ENCODE measurements at regions not wholly inside any gene's neighbourhood (a gene's known extent, or its start where the extent isn't known, plus 50 kb on each side); places are given as distances from the start of the nearest gene placed in this dataset.
A peak's percentile ranks its signal among the peaks of the same experiment; 100 is the strongest.
"Not testable (repeated sequence)": the region's sequence is repeated elsewhere in the genome, so short reads cannot be mapped to it uniquely, and the experiment has no call there.

DNA sequence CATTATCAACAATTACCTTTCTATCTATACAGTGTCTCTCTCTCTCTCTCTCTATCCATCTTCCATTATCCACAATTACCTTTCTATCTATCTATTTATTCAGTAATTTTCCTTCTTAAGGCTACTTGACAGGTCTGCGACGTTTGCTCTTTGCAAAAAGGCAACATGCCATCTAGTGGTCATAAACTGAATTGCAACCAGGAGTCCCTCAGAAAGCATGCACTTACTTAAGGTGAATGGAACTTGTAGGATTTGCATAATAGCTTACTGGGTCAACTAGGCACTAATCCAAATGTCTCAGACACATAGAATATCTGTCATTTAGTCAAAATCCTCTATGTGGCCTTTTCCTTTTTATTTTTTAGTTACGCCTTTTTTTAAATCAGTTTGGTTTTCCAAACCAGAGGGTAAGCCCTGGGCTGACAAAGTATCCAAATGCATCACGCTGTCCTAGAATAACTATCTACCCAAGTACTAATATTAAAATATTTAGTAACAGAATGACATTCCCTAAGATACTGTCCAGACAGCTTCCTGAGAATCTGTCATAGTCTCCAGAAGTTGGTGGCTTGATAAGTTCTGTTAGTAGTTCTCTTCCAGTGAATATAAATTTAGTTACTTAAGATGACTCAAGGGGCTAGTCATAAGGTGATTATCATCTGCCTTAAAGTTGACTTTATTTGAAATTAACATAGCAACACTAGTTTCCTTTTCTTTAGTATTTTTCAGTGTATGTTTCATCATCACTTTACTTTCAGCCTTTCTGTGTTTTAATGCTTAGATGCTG lies 208.3 kb downstream of the PPP1R3A start:
- peak in 2 of 3 experiments; percentile 2 to 24 for DNase-seq (ENCODE audit: low read depth in 3 of 3)

DNA sequence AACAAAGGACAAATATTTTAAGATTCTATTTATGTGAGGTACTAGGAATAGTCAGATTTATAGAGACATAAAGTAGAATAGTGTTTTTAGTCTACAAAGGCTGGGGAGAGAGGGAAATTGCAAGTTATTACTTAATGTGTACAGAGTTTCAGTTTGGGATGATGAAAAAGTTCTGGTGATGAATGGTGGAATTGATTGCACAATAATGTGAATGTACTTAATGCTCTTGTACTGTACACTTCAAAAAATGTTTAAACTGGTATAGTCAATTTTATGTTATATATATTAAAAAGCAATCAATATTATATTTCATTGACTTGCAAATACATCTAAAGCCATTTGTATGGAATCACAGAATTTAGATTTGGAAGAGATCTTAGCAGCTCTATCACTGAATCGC lies 213.4 kb downstream of the PPP1R3A start:
- no peak for DNase-seq (ENCODE audit: low read depth in 3 of 3)

DNA sequence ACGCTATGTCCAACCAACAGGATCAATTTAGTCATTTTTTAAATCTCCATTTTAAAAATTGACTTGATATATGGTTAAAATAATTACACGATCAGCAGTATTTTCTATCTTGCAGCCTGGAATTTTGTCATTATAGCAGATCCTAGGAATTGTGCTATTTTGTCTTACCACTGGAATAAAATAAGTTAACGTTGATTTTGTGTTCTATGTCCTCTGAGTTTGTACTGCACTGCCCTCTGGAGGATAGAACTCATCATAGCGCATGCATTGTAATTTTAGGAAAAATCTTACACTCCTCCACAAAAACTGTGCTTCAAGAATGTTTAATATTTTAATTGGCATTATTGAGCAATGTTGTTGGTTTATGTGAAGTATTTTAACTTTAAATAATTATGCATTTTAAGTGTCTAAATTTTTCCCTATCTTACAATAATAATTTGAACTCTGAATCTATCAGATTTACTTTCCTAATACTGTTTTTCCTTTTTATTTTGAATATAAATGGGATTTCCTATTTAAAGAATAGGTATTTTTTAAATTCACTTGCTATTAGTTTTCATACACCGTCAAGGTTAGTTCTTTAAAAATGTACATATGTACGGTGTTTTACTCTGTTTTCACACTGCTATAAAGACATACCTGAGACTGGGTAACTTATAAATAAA lies 220.1 kb downstream of the PPP1R3A start:
- no peak for DNase-seq (ENCODE audit: low read depth in 3 of 3)

DNA sequence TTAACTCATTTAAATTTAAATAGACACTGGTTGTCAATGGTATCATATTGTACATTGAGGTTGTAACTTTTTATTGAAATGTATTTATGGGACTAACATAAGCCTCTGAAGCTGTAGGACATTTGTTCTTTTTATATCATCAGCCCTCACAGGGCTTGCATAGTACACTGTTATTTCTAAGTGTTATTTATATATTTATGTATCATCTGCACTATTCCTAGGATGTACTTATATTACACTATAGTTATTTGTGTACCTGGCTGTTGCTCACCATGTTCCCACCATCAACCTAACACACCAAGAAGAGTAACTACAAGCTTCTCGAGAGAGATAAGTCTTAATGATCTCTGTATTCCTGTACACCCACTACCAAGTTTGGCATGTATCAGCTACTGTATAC lies 224.7 kb downstream of the PPP1R3A start:
- DNase-seq (ENCODE audit: low read depth in 3 of 3), result no peak

DNA sequence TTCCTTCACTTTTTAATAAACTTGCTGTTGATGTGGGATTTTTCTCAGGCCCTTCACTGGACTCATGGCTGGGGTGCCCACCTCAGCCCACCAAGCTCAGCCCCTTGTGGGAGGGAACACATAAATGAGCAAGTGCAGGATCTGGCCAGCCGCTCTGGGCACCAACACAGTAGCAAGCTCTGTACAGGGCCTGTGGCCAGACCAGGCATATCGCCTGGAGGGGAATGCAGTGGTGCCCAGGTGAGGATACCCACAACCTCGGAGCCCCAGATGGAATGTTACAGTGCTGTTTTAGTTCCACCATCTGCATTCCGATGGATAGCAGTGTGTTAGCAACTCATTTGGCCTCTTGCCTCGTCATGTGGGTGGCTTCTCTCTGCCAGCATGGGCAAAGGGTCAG lies 234.6 kb downstream of the PPP1R3A start:
- DNase-seq (ENCODE audit: low read depth in 3 of 3), result no peak

DNA sequence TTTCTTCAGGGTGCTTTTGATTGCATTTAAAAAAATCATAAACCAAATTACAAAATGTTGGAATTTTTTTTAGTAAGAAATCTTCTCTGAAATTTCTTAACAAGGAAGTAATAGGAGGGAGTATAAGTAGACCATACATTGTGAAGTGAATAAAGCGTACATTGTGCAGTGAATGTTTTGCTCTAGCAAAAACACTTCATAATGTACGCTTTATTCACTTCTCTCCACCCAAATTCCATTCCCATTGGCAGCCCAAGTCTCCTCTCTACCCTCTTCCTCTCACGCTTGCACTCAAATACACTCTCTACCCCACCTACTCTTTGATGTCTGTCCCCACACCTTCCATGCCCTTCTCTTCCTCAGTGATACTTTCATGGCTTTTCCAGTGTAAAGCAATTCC lies 241.0 kb downstream of the PPP1R3A start:
- no peak for DNase-seq (ENCODE audit: low read depth in 3 of 3)

DNA sequence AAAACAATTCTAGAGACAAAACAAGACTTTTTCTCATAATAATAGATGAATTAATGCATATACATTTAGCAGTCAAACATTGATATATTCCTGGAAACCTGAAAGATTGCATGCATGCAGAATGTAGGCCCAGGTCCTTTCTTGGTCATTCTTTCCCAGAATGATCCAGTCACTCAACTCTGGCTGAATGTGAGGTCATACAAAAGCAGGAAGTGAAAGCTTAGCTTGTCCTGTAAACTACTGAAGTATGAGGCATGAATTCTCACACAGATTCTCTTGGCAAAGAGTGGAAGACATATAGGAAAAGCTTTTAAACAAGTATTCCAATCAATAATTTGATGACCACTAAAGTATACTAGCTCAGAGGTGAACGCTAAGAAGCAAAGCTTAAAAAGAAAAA lies 253.9 kb downstream of the PPP1R3A start:
- no peak for DNase-seq (ENCODE audit: low read depth in 3 of 3)

DNA sequence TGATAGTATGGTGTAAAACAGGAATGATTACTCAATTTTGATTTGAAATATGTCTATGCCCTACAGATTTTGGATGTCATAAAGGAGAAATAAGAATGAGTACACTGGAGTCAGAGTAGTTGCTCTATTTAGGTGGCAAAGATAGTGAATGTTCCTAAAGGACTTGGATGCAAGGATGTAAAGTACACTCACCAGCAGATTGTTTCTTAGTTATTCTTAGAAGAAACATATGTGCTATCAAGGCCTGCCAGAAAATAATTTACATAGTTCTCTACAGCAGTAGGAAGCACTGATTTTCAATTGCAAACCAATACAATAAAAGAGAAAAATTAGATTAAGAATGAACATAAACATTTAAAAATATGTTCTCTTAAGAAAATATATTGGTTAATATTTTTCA lies 259.4 kb downstream of the PPP1R3A start:
- DNase-seq (ENCODE audit: low read depth in 3 of 3), result no peak

DNA sequence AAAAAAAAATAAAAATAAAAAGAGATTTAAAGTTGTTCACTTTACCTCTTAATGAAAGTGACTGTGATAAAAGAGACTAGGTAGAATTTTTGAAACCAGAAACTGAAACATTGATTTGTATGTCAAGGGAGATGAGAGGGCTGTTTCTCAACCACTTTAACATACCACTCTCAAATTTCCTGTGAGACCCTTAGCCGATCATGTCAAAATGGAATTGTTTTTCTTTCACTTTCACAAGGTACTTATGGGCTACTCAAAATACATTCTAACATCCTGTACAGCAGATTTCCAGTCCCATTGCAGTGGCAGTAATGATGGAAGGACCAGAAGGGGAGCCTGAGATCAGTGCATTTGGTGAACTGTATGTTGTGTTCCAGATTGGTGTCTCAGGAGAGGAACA lies 261.2 kb downstream of the PPP1R3A start:
- DNase-seq (ENCODE audit: low read depth in 3 of 3), result no peak

DNA sequence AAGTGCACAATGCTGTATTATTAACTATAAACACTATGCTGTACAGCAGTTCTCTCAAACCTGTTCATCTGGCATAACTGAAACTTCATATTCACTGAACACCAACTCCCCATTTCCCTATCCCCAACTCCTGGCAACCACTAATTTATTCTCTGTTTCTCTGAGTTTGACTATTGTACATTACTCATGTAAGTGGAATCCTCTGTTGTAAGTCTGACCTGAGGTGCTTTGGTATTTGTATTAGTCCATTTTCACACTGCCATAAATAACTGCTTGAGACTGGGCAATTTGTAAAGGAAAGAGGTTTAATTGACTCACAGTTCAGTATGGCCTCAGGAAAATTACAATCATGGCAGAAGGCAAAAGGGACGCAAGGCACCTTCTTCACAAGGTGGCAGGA lies 266.3 kb downstream of the PPP1R3A start:
- no peak for DNase-seq (ENCODE audit: low read depth in 3 of 3)

DNA sequence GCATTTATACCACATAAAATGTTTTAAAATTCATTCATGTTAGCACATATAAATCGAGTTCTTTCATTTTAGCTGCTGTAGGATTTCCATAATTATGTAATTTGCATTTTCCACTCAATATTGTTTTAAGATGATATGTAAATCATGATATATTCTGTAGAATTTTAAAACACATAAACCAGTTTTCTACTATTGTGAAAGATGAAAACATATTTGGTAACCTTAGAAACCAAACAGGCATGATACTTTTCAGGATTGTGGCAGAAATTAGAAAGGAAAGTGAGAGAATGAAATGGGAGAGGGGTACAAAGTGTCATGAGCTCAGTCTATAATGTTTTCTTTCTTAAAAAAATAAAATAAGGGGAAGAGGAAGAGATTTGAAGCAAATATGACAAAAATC lies 269.3 kb downstream of the PPP1R3A start:
- DNase-seq (ENCODE audit: low read depth in 3 of 3), result no peak

DNA sequence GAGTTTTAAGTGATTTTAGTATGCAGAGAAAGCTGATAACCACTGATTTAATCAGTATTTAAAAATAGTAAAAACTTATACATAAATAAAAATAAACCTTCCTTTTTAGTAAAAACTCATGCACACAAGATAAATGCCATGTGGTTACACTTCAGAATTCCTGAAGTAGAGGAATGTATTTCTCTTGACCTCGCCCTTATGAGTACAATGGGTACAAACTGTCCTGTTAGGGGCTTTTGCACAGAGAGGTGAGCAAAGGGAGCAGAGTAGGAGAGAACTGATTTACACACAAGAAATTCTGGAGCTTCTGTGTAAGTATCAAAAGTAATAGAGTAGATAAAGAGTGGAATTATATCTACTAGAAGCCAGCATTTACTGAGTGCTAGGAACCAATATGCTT lies 279.6 kb downstream of the PPP1R3A start:
- no peak for DNase-seq (ENCODE audit: low read depth in 3 of 3)

DNA sequence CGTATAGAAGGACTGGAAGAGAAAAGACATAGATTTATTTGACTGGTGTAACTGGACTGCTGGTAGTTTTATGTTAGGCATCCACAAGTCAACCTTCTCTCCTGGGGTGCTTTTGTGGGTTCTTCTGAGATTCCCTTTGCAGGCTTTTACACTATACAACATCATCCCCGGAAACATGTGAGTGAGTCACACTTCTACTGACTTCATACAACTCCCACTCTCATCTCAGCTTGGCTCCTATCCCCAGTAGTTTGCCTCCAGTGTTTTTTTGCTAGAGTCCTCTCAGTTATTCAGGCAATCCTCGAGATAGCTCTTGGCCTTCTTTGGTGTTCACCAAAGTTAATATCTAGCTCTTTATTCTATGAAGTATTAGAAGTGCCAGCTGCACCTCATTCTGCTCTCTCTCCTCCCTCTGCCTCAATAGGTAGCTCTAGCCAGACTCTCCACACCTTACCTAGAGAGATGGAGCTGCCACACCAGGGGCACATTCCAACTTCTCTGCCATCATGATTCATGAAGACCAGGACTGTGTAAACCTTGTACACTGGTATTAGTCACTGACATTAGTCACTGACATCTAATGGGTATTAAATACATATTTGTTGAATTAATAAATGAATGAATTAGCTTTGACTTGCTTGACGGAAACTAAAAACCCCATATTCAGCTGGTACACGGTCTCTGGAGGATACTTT lies 281.9 kb downstream of the PPP1R3A start:
- DNase-seq (ENCODE audit: low read depth in 3 of 3), result no peak

DNA sequence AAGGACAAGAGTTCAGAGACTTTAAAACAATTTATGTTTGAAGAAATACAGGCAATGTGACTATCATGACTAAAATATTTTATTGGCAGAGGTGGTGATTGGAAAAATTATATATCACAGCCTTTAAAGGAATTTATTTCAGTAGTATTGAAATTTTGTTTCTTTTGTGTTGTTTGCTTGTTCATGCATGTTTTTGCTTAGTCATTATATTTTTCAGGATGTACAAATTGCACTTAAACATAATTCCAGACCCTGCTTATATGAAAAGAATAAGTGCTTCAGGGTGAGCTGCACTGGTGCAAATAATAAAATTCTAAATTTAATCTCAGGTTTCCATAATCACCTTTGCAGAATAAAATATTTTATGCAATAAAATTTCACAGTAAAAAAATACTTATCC lies 283.3 kb downstream of the PPP1R3A start:
- no peak for DNase-seq (ENCODE audit: low read depth in 3 of 3)

DNA sequence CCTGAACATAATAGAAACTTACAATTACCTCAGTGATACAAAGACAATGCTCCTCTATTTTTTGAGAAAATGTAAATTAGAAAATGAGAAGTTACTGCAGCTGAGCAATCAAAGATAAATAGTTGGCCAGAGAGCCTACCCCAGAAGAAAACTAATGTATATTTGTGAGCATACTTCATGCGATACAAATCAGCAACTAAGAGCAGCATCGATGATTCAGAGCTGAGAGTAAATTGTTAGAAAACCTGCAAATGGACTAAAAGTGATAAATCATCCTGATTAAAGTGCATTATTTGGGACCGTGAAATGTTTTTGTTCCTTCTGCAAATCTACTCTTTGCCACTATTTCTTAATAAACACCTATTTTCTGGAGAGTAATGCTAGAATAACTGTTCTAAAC lies 285.7 kb downstream of the PPP1R3A start:
- DNase-seq (ENCODE audit: low read depth in 3 of 3), result no peak

DNA sequence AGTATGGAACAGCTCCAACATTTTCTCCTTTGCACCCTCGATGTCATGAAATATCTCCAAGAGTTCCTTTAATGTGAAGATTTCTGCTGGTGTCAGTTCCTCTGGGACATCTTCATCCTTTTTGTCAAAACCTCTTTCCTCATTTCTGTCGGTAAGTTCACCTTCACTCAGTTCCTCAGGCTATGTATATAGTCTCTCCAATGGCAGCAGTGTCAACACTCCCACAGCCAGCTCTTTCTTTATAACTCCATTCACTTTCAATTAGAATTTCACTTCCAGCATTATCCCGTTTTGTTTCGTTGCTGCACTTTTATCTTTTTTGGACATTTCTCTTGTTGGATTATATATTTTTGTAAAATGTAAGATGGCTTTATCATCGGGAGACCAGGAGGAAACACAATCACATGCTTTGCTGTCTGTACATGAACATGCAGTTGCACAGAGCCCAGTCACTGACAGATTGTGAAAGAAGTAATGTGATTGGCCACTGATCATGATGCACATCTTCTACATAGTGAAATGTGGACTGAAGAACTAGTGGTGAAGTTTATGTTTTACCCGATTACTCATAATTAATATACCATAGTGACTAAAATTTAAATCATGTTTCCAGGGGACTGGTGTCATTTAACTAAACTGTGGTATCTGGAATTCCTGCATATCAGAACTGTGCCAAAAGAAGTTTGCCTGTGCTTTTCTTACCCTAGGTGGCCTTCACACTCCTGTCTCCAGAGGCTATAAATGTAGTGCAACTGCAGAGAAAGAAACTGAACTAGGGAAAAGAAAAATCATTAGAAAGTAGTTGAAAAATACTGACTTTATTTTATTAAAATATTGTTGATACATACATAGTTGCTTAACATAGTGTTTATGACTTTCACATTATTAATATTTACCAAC lies 289.6 kb downstream of the PPP1R3A start:
- DNase-seq (ENCODE audit: low read depth in 3 of 3), result no peak

DNA sequence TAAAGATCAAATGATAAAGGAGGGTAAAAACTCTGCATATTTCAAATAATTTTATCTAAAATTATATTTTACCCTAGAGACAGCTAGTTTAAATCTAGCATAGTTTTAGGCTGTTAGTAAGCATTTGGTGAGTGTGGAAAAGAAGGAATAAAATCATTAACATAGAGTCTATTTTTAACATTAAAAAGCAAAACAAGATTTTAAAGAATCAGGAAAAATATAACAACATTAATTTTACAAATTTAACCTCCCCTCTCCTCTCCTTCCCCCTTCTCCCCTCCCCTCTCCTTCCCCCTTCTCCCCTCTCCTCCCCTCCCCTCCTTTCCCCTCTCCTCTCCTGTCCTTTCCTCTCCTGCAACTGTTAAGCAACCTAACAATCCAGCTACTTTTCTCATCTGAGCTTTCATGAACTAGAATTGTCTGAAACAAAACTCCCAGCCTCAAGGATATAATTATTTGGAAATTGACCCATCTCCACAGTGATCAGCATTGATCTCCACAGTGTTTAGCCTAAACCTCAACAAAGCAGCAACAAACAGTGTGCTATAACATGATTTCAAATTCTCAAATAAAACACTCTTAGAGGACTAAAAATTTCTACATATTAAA lies 293.2 kb downstream of the PPP1R3A start:
- no peak for DNase-seq (ENCODE audit: low read depth in 3 of 3)

DNA sequence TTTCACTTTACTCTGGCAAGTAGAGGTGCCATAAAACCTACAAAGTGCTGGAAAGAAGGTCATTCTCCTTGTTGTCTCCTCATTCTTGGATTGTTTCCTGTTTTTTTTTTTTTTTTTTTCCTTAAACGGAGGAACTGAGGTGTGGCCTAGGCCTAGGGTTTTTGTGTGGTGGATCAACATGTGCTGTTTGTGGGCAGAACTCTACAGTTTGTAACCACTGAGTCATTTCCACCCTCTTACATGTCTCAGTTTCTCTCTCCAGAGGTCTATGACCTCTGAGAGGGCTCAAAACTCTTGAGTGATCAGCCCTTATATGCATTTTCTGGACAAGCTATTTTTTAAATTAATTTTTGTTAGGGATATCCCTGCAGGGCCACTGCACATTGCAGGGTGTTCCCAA lies 296.0 kb downstream of the PPP1R3A start:
- no peak for DNase-seq (ENCODE audit: low read depth in 3 of 3)

DNA sequence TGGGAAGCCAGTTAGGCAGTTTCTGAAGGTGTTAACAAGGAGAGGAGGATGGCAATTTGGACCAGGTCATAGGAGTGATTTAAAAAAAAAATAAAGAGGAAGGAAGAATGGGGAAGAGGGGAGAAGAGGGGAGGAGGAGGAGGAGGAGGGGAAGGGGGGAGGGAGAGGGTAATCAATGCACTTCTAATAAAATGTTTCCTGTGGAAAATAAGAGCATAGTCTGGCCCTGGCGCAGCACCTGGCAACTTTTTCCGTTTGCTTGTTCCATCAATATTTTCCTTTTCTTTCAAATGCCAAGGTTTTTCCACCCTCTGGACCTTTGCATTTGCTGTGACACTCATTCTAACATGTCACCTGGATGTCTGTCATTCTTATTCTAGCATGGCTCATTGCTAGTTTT lies 308.2 kb downstream of the PPP1R3A start:
- DNase-seq (ENCODE audit: low read depth in 3 of 3), result no peak

DNA sequence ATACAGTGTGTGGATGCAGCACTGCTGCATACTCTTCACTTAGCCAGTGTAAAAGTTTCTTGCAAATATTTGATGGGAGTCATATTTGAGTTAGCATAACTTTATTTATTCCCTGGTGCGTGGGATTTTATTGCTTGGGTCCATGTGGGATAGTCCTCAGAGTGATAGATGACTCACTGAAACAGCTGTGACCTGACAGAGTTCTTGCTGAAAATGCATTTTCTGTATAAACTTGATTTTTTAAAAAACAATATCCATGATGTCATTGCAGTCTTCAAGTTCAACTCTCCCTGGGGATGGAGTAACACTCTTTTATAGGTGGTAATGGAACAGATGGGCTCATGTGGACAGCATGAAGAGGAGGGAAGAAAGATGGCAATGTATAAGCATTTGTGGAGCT lies 310.0 kb downstream of the PPP1R3A start:
- DNase-seq (ENCODE audit: low read depth in 3 of 3), result no peak

DNA sequence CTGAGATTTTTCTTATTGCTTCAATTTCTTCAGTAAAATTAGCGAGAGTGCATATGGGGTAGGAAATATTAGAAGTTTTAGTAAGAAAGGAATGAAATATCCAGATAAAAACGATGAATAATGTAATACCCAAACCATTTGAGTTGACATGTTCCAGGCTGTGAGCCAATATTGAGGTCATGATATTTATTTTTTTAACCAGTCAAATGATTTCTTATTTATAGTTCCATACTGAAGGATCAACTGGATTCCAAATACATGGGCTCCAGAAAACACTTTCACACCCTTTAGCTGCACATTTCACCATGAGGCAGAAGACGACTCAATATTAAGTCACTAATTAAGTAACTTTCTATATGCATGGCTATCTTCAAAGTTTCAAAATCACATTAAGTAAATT lies 312.5 kb downstream of the PPP1R3A start:
- no peak for DNase-seq (ENCODE audit: low read depth in 3 of 3)

DNA sequence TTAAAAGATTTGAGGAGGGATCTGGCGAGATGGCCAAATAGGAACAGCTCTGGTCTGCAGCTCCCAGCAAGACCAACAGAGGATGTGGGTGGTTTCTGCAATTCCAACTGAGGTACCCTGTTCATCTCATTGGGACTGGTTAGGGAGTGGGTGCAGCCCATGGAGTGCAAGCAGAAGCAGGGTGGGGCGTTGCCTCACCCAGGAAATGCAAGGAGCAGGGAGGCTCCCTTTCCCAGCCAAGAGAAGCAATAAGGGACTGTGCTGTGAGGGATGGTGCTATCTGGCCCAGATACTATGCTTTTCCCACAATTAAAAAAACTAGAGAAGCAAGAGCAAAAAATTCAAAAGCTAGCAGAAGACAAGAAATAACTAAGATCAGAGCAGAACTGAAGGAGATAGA lies 318.4 kb downstream of the PPP1R3A start:
- not testable (repeated sequence) for DNase-seq (ENCODE audit: low read depth in 3 of 3)
